Thymus (tissue), 11 donors: ENCODE measurements at regions not wholly inside any gene's neighbourhood (a gene's known extent, or its start where the extent isn't known, plus 50 kb on each side); places are given as distances from the start of the nearest gene placed in this dataset.

Experiments used
- DNase-seq, 9 donors: peaks; one replicate each; pipeline ENCODE4 v3.0.0-alpha.2; 2013; ENCODE audit warnings: low spot score in 9 of 9, low read depth in 6 of 9, missing footprints in 1 of 9
- H3K27ac ChIP-seq, 2 donors: one replicate each; pipeline ENCODE4 v1.5.1; 2013; ENCODE audit warnings: control low read depth in 1 of 2, low read depth in 1 of 2, low read length in 1 of 2, mild to moderate bottlenecking in 1 of 2, moderate library complexity in 1 of 2
- H3K27me3 ChIP-seq, 2 donors: one replicate each; pipeline ENCODE4 v1.5.1; 2013; ENCODE audit warnings: low read length in 1 of 2; ENCODE audit not compliant: control insufficient read depth in 2 of 2, insufficient read depth in 1 of 2
- H3K36me3 ChIP-seq, 2 donors: one replicate each; pipeline ENCODE4 v1.5.1; 2013; ENCODE audit warnings: low read length in 1 of 2, mild to moderate bottlenecking in 1 of 2, moderate library complexity in 1 of 2; ENCODE audit not compliant: control insufficient read depth in 2 of 2, insufficient read depth in 2 of 2
- H3K4me1 ChIP-seq, 2 donors: one replicate each; pipeline ENCODE4 v1.5.1; 2013; ENCODE audit warnings: low read length in 2 of 2; ENCODE audit not compliant: control insufficient read depth in 2 of 2, insufficient read depth in 2 of 2
- H3K4me3 ChIP-seq, 2 donors: one replicate each; pipeline ENCODE4 v1.5.1; 2013; ENCODE audit warnings: low read length in 2 of 2, control low read depth in 1 of 2, mild to moderate bottlenecking in 1 of 2
- H3K9me3 ChIP-seq, 2 donors: one replicate each; pipeline ENCODE4 v1.5.1; 2013; ENCODE audit warnings: low read length in 1 of 2, mild to moderate bottlenecking in 1 of 2; ENCODE audit not compliant: control insufficient read depth in 2 of 2, insufficient read depth in 1 of 2
- WGBS: extraction: QIAGEN DNeasy Blood & Tissue Kit; methylation state at CpG from one replicate; pipeline ENCODE4 v1.1.7; 2013; 5-methylcytosine and 5-hydroxymethylcytosine counted together
- donor health status: healthy.

- Histone ChIP-seq H3K27me3 (no peaks in the 10 kb centered on the region), H3K4me3 (no peak overlapping the region), H3K36me3 (no peaks in the 10 kb centered on the region), H3K27ac (no peak overlapping the region), H3K9me3 (no peaks in the 10 kb centered on the region), H3K4me1 (no peaks in the 10 kb centered on the region)
- 85% methylated on average over 12 of the region's 12 CpGs for WGBS
- DNase-seq = no peak
Measured at GRCh38 chr22:48871176-48871840, 956.4 kb downstream of the BRD1 start.

DNA sequence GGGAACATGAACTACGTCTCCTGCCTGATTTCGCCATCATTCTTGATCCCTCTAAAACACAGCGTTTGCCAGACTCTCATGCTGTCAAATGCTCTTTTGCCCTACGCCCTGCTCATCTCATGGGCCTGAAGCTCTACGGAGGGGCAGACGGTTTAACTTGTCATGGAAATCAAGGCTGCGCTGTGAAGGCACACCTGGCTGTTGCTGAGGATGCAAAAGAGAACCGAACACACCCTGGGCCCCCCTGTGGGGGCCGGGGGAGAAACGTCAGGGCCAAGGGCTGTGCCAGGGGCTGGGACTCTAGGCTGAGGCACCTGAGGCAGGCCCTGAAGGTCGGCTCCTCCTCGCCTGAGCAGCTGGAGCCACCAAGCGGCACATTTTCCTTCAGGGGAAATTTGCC is 957.2 kb downstream of the BRD1 start:
- no peak for DNase-seq
- H3K27ac ChIP-seq = no peak overlapping the region
- H3K4me1 ChIP-seq = no peaks in the 10 kb centered on the region
- H3K4me3 ChIP-seq = no peak overlapping the region
- H3K27me3 ChIP-seq = no peaks in the 10 kb centered on the region
- H3K9me3 ChIP-seq = no peaks in the 10 kb centered on the region
- H3K36me3 ChIP-seq = no peaks in the 10 kb centered on the region
- WGBS = 85% methylated on average over 13 of the region's 13 CpGs

DNA sequence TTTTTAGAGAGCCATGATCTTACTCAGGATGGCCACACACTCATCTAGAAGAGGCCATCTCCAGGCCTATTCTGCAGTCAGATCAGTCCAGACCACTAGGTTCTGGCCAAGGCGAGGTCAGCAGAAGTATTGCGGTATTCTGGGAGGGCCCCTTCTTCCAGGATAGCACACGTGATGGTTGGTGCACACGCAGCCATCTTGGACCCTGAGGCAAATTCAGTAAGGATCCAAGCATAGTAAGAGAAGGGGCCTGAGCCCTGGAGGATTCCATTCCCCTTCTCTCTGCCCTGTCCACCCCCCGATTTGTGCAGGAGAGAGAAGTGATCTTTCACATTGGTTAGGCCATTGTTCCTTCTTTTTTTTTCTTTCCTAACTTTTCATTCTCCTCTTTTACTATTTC is 957.9 kb downstream of the BRD1 start:
- Histone ChIP-seq H3K4me1 (no peaks in the 10 kb centered on the region), H3K36me3 (no peaks in the 10 kb centered on the region), H3K4me3 (no peak overlapping the region), H3K27ac (no peak overlapping the region), H3K27me3 (no peaks in the 10 kb centered on the region), H3K9me3 (no peaks in the 10 kb centered on the region)
- WGBS = 97% methylated on average over 5 of the region's 5 CpGs
- DNase-seq = no peak

- no peak for DNase-seq
- Histone ChIP-seq H3K27ac (no peak overlapping the region), H3K4me3 (no peak overlapping the region), H3K36me3 (no peaks in the 10 kb centered on the region), H3K27me3 (no peaks in the 10 kb centered on the region), H3K4me1 (no peaks in the 10 kb centered on the region), H3K9me3 (no peaks in the 10 kb centered on the region)
- 91% methylated on average over 12 of the region's 12 CpGs for WGBS
Measured at GRCh38 chr22:48869161-48869560, 958.5 kb downstream of the BRD1 start.

- H3K27ac ChIP-seq = no peak overlapping the region
- no peaks in the 10 kb centered on the region for H3K27me3 ChIP-seq
- H3K36me3 ChIP-seq = no peaks in the 10 kb centered on the region
- no peaks in the 10 kb centered on the region for H3K4me1 ChIP-seq
- H3K9me3 ChIP-seq = no peaks in the 10 kb centered on the region
- DNase-seq = no peak
- 69% methylated on average over 6 of the region's 6 CpGs for WGBS
- H3K4me3 ChIP-seq = no peak overlapping the region
Measured at GRCh38 chr22:48868554-48868953, 959.1 kb downstream of the BRD1 start.

DNA sequence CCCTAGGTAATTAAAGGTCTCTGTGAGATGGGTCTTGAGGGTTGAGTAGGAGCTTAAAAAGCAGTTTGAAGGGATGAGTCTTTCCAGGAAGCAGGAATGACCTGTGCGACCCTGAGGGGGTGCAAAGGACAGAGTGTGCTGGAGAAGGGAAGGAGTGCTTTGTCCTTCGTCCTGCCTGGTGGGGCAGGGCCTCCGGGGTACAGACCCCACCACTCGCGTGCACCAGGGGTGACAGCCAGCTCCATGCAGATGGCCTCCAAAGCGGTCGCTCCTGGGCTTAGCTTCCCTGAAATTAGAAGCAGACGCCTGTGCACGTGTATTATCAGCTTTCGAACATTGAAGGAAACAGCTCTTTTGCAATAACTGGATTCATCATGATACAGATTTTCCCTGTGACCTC is 959.8 kb downstream of the BRD1 start:
- 77% methylated on average over 10 of the region's 10 CpGs for WGBS
- H3K27me3 ChIP-seq = no peaks in the 10 kb centered on the region

DNA sequence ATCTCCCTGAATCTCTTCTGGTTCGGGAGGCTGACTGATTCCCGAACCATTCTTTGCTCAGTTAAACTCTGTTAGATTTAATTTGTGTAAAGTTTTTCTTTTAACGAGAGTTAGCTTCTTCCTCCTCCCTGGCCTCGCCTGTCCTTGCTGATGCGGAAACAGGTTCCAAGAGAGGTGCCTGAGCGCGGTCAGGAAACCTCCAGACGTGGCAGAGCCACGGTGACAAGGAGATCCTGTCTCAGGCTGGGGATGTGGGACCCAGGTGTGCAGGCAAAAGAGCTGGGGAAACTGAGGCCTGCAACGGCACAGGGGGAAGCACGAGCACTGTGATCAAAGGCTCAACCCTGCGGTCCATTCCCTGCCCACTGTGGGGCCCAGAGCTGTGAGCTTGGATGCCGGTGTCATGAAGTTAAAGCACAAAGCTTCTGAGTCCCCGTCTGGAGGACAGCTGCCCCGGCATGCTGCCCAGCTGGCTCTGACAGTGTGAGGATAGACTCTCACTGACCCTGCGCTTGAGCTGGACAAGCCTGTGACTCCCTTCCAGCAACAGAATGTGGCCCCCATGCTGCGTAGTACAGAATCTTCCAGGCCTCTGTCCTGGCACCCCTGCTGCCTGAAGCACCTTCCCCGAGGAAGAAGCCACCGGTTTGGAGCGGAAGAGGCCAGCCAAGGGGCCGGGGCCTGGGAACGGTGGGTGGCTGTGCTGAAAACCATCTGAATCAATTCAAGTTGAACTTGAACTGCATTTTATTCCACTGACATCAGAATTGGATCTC is 960.6 kb downstream of the BRD1 start:
- Histone ChIP-seq H3K27ac (no peak overlapping the region), H3K9me3 (no peaks in the 10 kb centered on the region), H3K27me3 (no peaks in the 10 kb centered on the region), H3K4me3 (no peak overlapping the region), H3K36me3 (no peaks in the 10 kb centered on the region), H3K4me1 (no peaks in the 10 kb centered on the region)
- 91% methylated on average over 22 of the region's 22 CpGs for WGBS
- DNase-seq = no peak

More for the DNA sequence above, 959.8 kb downstream of the BRD1 start:
- H3K9me3 ChIP-seq = no peaks in the 10 kb centered on the region
- no peak overlapping the region for H3K27ac ChIP-seq
- no peaks in the 10 kb centered on the region for H3K4me1 ChIP-seq
- H3K36me3 ChIP-seq = no peaks in the 10 kb centered on the region
- DNase-seq = no peak
- H3K4me3 ChIP-seq = no peak overlapping the region

- 70% methylated on average over 10 of the region's 10 CpGs for WGBS
- H3K4me1 ChIP-seq = no peaks in the 10 kb centered on the region
- no peak overlapping the region for H3K27ac ChIP-seq
- DNase-seq = no peak
- H3K27me3 ChIP-seq = no peaks in the 10 kb centered on the region
- no peaks in the 10 kb centered on the region for H3K36me3 ChIP-seq
- H3K4me3 ChIP-seq = no peak overlapping the region
- no peaks in the 10 kb centered on the region for H3K9me3 ChIP-seq
Measured at GRCh38 chr22:48864748-48865147, 962.9 kb downstream of the BRD1 start.

- Histone ChIP-seq H3K27me3 (no peaks in the 10 kb centered on the region), H3K4me3 (no peak overlapping the region), H3K4me1 (no peaks in the 10 kb centered on the region), H3K27ac (no peak overlapping the region), H3K36me3 (no peaks in the 10 kb centered on the region), H3K9me3 (no peaks in the 10 kb centered on the region)
- DNase-seq = no peak
- WGBS = 96% methylated on average over 7 of the region's 7 CpGs
Measured at GRCh38 chr22:48863965-48864528, 963.6 kb downstream of the BRD1 start.
